NT2/D1 (cell line): ENCODE measurements at regions not wholly inside any gene's neighbourhood (a gene's known extent, or its start where the extent isn't known, plus 50 kb on each side); places are given as distances from the start of the nearest gene placed in this dataset.

ENCODE experiments used
- SUZ12 ChIP-seq: IDR thresholded peaks from 2 replicates; pipeline ENCODE4 v1.6.1; 2011; ENCODE audit not compliant: insufficient read length, insufficient read depth; ENCODE audit errors: extremely low read depth
- YY1 ChIP-seq: IDR thresholded peaks from 2 replicates; pipeline ENCODE4 v1.6.1; 2011; ENCODE audit not compliant: insufficient read length, insufficient read depth
- ZNF274 ChIP-seq: IDR thresholded peaks from 2 replicates; pipeline ENCODE4 v1.6.1; 2011; ENCODE audit warnings: mild to moderate bottlenecking, low read depth, low read length

GRCh38 chr19:29378126-29378525 lies 147.7 kb upstream of the VSTM2B start:
- TF ChIP-seq YY1 (no peak), SUZ12 (no peak), ZNF274 (no peak)
